ENCODE measurements at regions not wholly inside any gene's neighbourhood (a gene's known extent, or its start where the extent isn't known, plus 50 kb on each side); places are given as distances from the start of the nearest gene placed in this dataset.
"Not testable (repeated sequence)": the region's sequence is repeated elsewhere in the genome, so short reads cannot be mapped to it uniquely, and the experiment has no call there.

DNA sequence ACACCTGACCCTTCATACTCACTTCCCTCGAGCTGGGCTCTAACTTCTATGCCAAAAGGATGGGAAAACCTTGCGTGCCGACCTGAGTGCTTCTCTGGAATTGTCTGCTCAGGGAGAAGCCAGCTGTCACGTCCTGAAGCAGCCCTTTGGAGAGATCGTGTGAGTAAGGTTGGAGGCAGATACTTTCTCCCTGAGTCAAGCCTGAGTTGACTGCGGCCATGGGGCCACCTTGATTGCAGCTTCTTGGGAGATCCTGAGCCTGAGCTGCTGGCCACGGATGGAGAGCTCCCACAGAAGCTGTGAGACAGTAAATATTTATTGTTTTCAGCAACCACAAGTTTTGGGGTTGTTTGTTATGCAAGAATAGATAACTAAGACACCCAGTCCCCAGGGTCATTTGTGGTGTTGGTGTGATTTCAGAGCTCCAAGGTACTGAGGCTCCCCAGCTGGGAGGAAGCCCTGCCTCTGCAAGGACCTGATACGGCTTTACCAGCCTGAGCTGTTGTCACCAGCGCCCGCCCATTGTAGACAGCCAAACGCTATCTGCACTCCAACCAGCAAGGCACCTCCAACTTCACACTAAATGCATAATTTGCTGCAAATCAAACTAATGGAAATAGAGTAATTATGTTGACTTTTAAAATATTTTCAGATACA lies 531.6 kb downstream of the PTPRU start:
- no peak for DNase-seq (ENCODE audit: low read depth in 1 of 2, low spot score in 1 of 2)

DNA sequence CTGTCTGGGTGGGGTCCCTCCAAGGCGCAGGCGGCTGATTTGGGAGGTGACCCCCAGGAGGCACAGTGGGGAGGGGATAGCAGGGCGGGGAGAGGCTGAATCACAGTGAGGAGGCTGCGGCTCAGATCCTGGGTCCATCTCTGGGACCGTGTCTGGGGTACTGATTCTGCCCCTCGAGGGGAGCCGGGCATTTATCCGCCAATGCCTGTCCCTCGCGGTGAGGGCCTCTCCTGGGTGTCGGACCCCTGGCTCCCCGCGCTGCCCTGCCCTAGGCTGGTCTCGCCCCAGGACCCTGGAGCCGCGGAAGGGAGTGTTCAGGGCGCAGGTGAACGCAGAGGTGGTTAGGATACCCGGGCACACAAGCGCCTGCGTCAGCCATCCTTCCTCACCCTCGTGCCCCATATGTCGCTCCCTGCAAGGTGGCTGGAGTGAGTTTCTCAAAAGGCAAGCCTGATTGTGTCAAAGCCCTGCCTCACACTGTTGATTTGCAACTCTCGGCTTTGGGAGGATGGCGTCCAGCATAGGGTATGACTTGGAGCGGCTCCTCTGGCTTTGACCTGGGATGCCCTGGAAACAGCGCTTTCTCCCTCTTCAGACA lies 530.9 kb downstream of the PTPRU start:
- no peak for DNase-seq (ENCODE audit: low read depth in 1 of 2, low spot score in 1 of 2)

DNA sequence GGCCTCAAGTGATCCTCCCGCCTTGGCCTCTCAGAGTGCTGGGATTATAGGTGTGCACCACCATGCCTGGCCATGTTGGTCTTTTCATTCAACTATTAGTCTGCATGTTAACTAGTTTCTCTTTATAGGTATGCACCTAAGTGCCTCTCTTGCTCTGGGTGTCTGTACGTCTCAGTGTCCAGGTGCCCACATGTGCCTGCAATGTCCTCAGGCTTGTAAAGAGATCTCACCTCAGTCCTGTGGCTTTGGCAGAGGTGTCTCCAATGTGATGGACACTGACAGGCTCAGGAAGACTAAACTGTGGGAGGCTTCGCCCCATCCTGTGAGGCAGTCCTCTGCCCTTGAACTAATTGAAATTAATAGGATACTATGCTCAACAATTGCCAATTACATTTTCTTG lies 526.3 kb downstream of the PTPRU start:
- no peak for DNase-seq (ENCODE audit: low read depth in 1 of 2, low spot score in 1 of 2)

DNA sequence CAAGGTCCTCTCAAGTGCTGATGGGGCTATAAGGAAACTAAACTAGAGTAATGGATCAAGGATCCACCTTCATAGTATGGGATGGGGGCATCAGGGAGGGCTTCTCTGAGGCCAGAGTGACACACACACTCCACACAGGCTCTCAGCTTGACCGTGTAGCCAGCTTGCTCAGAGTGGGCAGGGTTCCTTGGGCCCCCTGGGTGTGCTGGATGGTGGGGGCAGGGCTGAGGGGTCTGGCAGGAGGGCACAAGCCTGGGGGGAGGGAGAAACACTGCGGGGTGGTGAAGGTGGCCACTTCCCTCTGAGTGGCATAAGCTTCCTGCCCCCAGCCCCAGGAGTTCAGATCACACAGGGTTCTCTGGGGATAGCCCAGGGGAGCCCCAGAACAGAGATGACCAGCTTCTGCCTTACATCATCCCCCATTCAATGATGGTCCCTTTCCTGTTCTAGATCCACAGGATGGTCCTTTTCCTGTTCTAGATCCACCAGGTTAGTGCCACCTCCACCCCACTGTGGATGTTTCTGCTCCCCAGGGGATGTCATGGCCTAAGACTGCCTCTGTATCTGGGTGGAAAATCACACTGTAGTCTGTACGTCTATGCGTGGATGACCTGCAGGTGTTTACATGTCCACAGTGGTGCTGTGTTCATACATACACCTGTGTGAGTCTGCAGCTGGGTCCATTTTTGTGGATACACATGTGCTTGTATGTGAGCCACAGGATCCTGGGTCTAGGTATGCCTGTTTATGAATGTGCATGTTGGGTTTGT lies 525.0 kb downstream of the PTPRU start:
- no peak for DNase-seq (ENCODE audit: low read depth in 1 of 2, low spot score in 1 of 2)

DNA sequence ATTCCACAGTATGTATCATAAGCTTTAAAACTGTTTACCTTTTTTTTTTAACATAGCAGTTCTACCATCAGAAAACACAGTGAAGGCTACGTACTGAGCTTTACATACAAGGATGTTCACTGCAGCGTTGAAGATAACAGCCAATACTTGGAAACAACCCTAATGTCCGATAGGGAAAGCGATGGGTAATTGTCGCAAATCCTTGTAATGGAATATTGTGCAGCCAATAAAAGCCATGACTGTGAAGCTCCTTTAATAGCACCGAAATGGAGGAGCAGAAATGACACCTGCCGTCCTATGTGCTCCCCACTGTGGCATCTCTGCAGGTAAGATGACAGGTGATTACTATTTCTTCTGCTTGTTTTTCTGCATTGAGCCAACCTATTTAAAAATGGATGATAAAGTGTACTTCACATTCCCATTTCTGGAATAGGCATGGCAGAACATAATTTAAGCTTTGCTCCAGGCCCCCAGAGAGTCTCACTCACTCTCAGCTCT lies 523.8 kb downstream of the PTPRU start:
- no peak for DNase-seq (ENCODE audit: low read depth in 1 of 2, low spot score in 1 of 2)

DNA sequence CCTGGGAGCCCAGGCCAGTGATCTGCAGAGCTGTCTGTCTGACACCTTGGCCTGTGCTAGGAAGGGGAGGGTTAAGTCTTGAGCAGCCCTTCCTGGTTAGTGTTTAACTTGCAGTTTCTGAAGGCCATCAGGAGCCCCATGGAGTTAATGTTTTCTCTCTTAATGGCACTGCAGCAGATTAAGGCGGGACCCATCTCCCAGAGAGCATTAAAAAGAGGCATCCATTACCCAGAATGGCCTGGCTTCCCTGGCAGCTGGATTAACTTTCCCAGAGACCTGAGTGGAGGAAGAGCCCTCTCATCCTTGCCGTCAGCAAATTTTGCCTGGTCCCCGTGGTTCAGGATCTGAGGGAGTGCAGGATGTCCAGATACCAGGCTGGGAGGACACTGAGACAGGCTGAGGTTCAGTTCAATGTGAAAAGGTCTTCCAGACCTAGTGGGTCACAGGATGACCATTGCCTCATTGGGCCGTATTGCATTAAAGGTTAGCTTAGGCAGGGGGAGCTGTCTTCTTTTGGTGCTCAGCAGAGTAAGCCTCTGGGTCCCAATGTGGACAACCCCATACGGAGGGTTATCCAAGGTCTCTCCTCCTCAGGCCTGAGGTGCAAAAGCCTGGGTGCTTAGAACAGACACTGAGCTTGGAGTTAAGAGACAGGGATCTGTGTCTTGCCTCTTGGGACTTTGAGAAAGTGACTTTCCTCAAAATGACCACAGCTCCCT lies 522.6 kb downstream of the PTPRU start:
- no peak for DNase-seq (ENCODE audit: low read depth in 1 of 2, low spot score in 1 of 2)

DNA sequence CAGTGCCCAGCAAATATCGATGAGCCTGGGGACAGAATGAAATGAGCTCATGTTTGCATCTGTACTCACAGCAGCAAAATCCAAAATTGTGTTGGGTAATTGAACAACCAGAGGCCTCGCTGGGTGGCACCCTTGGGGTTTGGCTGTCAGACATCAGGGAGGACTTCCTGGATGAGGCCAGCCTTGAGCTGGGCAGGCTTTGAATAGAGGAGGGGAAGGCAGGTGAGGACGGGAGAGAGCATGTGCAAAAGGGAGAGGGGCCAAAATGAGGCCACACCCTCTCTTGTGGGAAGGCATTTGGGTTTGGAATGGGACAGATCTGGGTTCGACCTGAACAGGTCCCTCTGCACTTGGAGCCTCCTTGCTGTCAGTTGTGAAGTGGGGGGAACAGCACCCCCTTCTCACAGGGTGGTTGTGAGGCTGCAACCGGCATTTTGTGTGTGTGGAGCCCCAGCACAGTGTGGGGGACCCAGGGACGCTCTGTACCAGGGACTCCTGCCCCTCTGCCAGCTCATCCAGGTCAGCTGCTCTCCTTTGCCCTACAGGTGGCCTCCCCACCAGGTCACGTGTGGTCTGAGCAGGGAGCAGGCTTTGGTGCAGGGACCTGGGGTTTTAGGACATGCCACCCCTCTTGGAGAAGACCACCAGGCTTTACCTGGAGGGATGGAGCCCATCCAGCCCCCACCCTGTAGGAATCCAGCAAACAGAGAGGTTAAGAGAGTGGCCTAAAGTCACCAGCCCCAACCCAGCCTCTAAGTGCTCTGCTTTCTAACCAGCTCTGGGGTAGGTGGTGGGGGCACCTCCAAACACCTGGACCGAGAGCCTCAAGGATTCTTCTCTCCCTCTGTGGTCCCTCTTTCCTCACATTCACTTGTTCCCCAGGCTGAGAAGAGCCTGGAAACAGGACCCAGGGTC lies 521.8 kb downstream of the PTPRU start:
- DNase-seq (ENCODE audit: low read depth in 1 of 2, low spot score in 1 of 2): no peak

DNA sequence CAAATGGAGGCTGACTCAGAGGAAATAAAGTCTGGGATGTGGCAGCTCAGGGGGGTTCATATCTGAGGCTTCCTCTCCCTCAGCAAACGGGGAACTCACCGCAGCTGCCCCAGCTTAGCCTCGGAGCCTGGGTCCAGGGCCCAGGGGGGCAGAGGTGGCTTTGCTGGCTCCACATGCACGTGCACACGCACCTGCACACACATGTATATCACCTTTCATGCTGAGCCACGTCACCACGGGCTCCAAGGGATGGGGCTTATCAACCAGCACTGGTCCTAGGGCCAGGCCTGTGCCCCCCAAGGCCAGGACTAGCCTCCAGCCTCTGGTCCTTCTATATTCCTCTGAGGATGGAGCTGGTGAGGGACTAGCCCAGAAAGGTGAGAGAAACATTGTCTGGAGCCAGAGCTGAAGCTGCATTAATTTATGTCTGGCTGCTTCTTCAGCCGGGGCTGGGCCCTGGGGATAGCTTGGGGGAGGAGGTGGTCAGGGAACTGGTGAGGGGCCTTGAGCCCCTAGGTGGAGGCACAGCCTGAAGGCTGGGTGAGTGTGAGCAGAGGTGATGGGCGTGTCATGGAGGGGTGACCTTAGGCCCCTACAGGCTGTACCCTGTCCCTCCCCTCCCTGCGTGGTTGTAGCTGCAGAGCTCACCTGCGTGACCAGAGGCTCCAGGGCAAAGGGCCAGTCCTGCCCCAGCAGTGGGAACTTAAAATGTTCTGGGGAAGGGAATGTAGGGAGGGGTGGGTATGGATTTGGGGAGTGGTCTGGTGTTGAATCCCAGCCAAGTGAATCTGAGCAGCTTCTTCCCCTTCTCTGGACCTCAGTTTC lies 520.8 kb downstream of the PTPRU start:
- DNase-seq (ENCODE audit: low read depth in 1 of 2, low spot score in 1 of 2): no peak

DNA sequence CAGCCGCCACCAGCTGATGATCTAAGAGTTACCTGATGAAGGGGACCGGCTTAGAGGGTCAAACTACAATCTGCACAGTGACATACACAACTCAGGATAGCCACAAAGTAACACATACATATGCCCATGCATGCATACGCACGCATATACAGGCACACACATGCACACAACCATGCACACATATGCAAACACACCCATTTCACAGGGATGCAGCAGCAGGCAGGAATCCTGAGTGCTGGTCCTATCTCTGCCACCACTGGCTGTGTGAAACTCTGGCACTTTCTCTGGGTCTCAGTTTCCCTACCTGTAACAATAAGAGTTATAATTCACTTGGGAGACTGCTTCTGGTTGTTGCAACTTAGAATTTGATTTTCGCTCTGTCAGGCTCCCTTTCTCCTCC lies 520.2 kb downstream of the PTPRU start:
- DNase-seq (ENCODE audit: low read depth in 1 of 2, low spot score in 1 of 2): no peak

DNA sequence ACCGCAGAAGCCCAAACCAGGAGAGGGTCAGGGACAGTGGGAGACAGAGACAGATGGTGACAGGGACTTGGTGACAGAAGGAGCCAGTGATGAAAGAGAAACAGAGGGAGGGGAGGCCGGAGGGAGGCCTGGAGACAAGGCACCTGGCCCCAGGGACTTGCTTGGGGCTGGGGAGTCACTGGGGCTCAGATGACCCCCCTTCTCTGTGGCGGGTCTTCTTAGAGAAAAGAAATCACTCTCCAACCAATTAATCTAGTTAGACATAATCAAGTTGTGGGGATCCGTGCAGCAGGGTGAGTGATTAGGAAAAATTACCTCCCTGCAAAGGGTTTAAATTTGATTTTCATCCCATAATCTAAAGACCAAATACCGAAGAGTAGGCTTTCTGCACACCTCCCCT lies 519.8 kb downstream of the PTPRU start:
- no peak for DNase-seq (ENCODE audit: low read depth in 1 of 2, low spot score in 1 of 2)

DNA sequence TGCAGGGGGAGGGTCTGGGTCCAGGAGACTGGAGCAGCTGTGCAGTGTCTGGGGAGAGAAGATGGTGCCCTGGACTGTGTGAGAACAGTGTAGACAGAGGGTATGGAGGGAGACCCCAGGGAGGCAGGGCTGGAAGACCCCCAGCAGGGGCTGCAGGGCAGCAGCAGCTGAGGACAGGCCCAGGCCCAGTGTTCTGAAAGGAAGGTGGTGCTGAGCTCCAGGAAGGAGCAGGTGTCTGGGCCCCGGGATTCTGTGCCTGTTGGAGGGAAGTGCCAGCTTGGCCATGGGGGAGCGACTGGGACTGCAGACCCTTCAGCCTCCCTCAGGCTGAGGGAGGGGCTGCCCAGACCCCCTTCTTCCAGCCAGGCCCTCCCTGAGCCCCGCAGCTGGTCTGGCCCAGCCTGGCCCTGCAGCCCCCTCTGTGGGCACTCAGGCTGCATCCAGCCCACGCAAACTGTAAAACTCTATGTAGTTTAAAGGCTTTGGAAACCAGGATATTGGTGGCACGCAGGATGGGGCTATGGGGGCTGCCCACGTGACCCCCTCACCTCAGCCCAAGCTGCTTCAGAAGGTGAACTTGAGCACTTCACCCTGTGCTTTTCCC lies 519.2 kb downstream of the PTPRU start:
- DNase-seq (ENCODE audit: low read depth in 1 of 2, low spot score in 1 of 2): not testable (repeated sequence)

DNA sequence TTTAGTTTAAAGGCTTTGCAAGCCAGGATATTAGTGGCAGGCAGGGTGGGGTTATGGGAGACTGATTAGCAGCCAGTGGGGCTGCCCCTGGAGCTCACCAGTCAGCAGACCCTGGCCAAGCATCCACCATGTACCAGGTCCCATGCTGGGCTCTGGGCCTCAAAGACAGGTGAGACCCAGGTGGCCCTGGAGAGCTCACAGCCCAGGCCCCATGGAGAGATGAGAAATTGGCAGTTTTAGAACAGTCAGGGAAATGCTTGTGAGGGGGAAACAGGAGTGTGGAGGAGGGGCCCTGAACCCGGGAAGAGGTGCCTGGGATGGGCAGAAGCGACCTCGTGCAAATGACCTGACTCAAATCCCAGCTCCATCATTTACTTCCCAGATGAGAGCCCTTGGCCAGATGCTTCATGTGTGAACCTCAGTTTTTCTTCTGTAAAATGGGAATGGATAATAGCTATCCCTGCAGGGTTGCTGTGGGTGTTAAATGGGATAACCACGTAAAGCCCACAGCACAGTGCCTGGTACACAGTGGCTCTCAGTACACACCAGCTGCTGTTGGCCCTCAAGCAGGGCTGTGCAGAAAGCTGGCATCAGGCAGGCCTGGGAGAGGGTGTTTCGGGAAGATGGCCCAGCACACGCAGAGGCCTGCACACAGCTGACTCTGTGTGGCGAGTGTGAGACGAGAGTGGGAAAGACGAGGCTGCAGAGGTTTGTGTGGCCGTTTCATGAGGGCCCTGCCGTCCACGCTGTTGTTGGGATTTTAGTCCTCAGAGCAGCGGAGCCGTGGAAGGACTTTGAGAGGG lies 518.5 kb downstream of the PTPRU start:
- no peak for DNase-seq (ENCODE audit: low read depth in 1 of 2, low spot score in 1 of 2)

DNA sequence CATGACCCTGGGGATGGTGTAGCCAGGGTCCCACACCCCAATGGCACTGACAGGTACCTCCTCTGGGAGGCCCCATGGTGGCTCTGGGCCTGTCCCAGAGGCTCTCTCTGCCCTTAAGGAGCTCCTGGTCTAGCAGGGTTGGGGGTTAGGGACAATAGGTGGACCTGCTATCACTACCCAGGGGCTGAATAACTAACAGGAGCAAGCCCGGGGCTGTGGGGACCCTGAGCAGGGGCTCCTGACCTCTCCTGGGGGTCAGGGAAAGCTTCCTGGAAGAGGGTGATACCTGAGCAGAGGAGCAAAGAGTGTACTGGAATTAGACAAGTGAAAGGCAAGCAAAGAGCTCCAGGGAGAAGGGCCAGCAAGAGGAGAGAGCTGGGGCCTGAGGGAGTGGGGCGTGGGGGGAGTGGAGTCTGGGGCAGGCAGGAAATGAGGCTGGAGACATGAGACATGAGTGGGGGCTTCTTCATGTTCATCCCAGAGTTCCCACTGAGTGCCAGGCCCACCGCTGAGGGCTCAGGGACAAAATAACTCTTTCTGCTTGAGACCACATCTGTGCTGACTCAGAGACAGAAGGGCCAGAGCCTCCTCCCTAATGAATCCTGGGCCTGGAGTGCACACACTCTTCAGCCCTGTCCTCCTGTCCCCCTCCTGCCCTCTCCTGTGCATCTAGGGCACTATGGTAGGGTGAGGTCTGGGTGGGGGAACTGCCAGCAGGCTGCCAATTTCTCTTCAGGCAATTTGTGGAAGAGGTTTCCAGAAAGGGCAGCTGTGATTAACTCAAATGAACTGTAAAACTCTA lies 517.6 kb downstream of the PTPRU start:
- DNase-seq (ENCODE audit: low read depth in 1 of 2, low spot score in 1 of 2): no peak

DNA sequence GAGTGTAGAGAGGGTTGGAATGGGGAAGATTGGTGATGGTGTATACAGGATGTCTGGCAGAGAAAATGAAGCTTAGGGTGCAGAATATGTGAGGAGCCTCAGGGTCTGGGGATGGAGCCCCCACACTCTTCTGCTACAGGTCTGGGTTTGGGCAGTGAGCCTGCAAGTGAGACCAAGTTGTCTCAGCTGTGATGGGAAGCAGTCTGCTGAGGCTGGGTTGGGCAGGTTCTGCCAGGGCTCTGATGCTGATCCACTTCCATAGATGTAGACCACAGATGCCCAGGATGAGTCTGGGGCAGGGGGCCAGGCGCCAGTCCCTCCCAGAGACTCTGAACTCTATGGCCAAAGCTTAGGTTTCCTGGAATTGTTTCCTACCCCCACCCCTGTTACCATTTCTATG lies 516.9 kb downstream of the PTPRU start:
- DNase-seq (ENCODE audit: low read depth in 1 of 2, low spot score in 1 of 2): no peak

DNA sequence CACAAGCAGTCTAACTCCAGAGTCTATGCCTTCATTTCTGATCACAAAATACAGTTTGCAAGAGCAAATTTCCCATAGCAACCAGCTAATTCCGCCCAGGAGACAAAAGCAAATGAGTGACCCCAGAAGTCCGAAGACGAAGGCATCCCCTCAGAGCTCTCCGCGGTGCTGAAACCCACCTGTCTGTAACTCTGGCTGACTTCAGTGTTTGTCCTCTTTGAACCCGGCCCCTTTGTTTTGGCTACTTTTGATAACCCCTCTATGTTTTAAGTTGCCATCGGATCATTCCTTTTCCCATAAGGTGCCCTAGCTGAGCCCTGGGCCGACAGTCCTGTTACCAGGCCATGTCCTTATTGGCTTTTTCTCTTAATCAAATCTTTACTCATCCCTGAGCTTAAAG lies 515.8 kb downstream of the PTPRU start:
- no peak for DNase-seq (ENCODE audit: low read depth in 1 of 2, low spot score in 1 of 2)

DNA sequence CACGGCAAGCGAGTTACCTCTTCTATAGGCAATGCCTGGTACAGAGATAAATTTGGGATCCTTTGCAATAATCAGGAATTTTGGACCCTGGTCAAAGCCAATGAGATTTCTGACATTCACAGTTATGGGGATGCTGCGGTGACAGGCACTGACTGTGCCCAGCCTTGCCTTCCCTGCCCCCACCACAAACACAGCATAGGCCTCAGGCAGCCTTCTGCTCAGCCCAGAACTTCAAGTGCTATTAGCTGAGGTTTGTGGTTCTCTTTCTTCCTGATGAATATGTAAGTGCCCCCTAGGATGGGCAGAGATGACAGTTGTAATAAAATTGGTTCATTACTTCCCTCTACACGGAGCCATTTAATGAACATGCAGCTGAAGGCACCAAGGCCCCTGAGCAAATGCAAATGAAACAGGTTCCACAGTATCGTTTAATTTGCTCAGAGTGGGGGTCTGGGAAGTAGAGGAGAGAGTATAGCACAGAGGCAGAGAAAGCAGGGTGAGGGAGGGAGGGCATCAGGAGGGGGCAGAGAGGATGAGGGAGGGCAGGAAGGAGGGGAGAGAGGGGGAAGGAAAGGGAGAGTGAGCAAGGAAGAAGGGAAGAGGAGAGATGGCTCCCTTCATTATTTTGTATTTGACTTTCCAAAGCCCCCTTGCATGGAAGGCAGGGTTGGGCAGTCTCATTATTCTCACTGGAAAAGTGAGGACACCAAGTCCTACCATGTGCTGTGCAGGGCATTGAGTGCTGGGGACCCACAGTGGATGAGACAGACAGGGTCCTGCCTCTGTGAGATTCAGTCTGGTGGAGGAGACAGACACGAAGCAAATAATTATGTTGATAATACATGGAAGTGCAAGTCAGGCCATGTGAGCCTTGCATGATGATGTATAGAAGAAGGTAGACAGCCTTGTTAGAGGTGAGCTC lies 513.0 kb downstream of the PTPRU start:
- DNase-seq (ENCODE audit: low read depth in 1 of 2, low spot score in 1 of 2): no peak

DNA sequence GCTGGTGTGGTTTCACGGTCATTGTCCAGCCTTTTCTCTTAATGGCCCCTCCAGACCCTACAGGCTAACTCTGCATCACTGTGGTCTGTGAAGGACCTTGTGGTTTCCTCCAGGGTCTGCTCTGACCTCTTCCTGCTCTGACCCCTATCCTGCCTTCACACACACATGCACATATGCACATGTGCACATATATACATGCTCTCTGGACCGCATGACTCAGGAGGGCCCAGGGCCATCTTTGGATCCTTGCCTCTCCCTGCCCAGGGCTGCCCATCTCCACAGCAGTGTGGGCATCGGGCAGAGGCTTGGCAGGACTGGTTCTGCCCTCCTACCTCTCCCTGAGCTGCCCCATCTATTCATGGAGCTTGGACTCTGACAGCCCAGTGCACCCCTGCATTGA lies 510.9 kb downstream of the PTPRU start:
- DNase-seq (ENCODE audit: low read depth in 1 of 2, low spot score in 1 of 2): no peak

All from stimulated activated CD4-positive, alpha-beta T cell treated with anti-CD3 and anti-CD28 coated beads, Interleukin-15, amount 100 ng/mL, for 1 hour (primary cell).